Activated naive CD4-positive, alpha-beta T cell treated with anti-CD3 and anti-CD28 coated beads, Interleukin-2, amount 50 U/mL, for 72 hours (primary cell): ENCODE measurements at regions not wholly inside any gene's neighbourhood (a gene's known extent, or its start where the extent isn't known, plus 50 kb on each side); places are given as distances from the start of the nearest gene placed in this dataset.

Experiments used
- ATAC-seq, 2 donors: fragments of 150-1000 bp; cut with Tn5 transposase; 2 replicates each; pipeline ENCODE4 v1.10.0; 2021; ENCODE audit warnings: mild to moderate bottlenecking in 2 of 2, moderate library complexity in 2 of 2
- DNase-seq, 2 donors: peaks; one replicate each; pipeline ENCODE4 v3.0.0; 2021 to 2022; ENCODE audit warnings: low spot score in 2 of 2
- H3K27ac Mint-ChIP-seq, 2 donors: one replicate each; pipeline ENCODE4 v1.8.0; 2022; ENCODE audit warnings: mild to moderate bottlenecking in 2 of 2, mixed read lengths in 2 of 2
- H3K36me3 Mint-ChIP-seq, 2 donors: one replicate each; pipeline ENCODE4 v1.8.0; 2022; ENCODE audit warnings: mixed read lengths in 2 of 2
- H3K9me3 Mint-ChIP-seq, 2 donors: one replicate each; pipeline ENCODE4 v1.8.0; 2022; ENCODE audit warnings: mixed read lengths in 2 of 2

- Mint-ChIP-seq H3K9me3 (peaks cover 9% of the 10 kb centered on the region in 2 donors), H3K27ac (no peak overlapping the region), H3K36me3 (peaks cover 9% of the 10 kb centered on the region in 2 donors)
- no peak for DNase-seq
- ATAC-seq = no peak
These were observed 422.6 kb downstream of the QKI start for GRCh38 chr6:163836876-163837690.

- no peak for ATAC-seq
- H3K9me3 Mint-ChIP-seq = no peaks in the 10 kb centered on the region
- H3K27ac Mint-ChIP-seq = no peak overlapping the region
- no peak for DNase-seq
- no peaks in the 10 kb centered on the region for H3K36me3 Mint-ChIP-seq
These were observed 421.1 kb downstream of the QKI start for GRCh38 chr6:163835439-163836171.

GRCh38 chr6:163834226-163834970 lies 419.9 kb downstream of the QKI start:
- no peak for ATAC-seq
- Mint-ChIP-seq H3K36me3 (no peaks in the 10 kb centered on the region), H3K9me3 (no peaks in the 10 kb centered on the region)

GRCh38 chr6:163831736-163832135 lies 417.2 kb downstream of the QKI start:
- Mint-ChIP-seq H3K27ac (no peak overlapping the region), H3K9me3 (no peaks in the 10 kb centered on the region), H3K36me3 (no peaks in the 10 kb centered on the region)
- DNase-seq (no peak), ATAC-seq (no peak)

More at GRCh38 chr6:163834226-163834970, 419.9 kb downstream of the QKI start:
- no peak for DNase-seq
- no peak overlapping the region for H3K27ac Mint-ChIP-seq

- Mint-ChIP-seq H3K27ac (no peak overlapping the region), H3K36me3 (no peaks in the 10 kb centered on the region), H3K9me3 (no peaks in the 10 kb centered on the region)
- ATAC-seq (no peak), DNase-seq (no peak)
These were observed 416.1 kb downstream of the QKI start for GRCh38 chr6:163830641-163831040.

GRCh38 chr6:163828038-163828795 lies 413.7 kb downstream of the QKI start:
- DNase-seq (no peak), ATAC-seq (no peak)
- no peaks in the 10 kb centered on the region for H3K36me3 Mint-ChIP-seq
- H3K27ac Mint-ChIP-seq = no peak overlapping the region
- no peaks in the 10 kb centered on the region for H3K9me3 Mint-ChIP-seq

- H3K27ac Mint-ChIP-seq = no peak overlapping the region
- DNase-seq (no peak), ATAC-seq (no peak)
- H3K36me3 Mint-ChIP-seq = no peaks in the 10 kb centered on the region
- no peaks in the 10 kb centered on the region for H3K9me3 Mint-ChIP-seq
These were observed 412.6 kb downstream of the QKI start for GRCh38 chr6:163827143-163827542.

- DNase-seq (no peak), ATAC-seq (no peak)
- no peak overlapping the region for H3K27ac Mint-ChIP-seq
- no peaks in the 10 kb centered on the region for H3K9me3 Mint-ChIP-seq
- no peaks in the 10 kb centered on the region for H3K36me3 Mint-ChIP-seq
These were observed 412.1 kb downstream of the QKI start for GRCh38 chr6:163826629-163827028.

- ATAC-seq = no peak
- H3K9me3 Mint-ChIP-seq = peaks cover 0 to 2% of the 10 kb centered on the region in 2 donors
These were observed 410.5 kb downstream of the QKI start for GRCh38 chr6:163825033-163825432.

GRCh38 chr6:163823577-163823976 lies 409.1 kb downstream of the QKI start:
- no peaks in the 10 kb centered on the region for H3K36me3 Mint-ChIP-seq
- H3K27ac Mint-ChIP-seq = no peak overlapping the region
- H3K9me3 Mint-ChIP-seq = peaks cover 0 to 9% of the 10 kb centered on the region in 2 donors
- DNase-seq (no peak), ATAC-seq (no peak)

More at GRCh38 chr6:163825033-163825432, 410.5 kb downstream of the QKI start:
- no peak overlapping the region for H3K27ac Mint-ChIP-seq
- H3K36me3 Mint-ChIP-seq = no peaks in the 10 kb centered on the region
- no peak for DNase-seq

GRCh38 chr6:163820745-163821458 lies 406.4 kb downstream of the QKI start:
- Mint-ChIP-seq H3K9me3 (peaks cover 0 to 9% of the 10 kb centered on the region in 2 donors), H3K27ac (no peak overlapping the region), H3K36me3 (no peaks in the 10 kb centered on the region)
- ATAC-seq (no peak), DNase-seq (no peak)

- DNase-seq (no peak), ATAC-seq (no peak)
- no peaks in the 10 kb centered on the region for H3K36me3 Mint-ChIP-seq
These were observed 405.7 kb downstream of the QKI start for GRCh38 chr6:163820171-163820570.

GRCh38 chr6:163818719-163819118 lies 404.2 kb downstream of the QKI start:
- ATAC-seq (no peak), DNase-seq (no peak)
- Mint-ChIP-seq H3K27ac (no peak overlapping the region), H3K36me3 (no peaks in the 10 kb centered on the region), H3K9me3 (peaks cover 0 to 9% of the 10 kb centered on the region in 2 donors)

More at GRCh38 chr6:163820171-163820570, 405.7 kb downstream of the QKI start:
- no peak overlapping the region for H3K27ac Mint-ChIP-seq
- peaks cover 0 to 9% of the 10 kb centered on the region in 2 donors for H3K9me3 Mint-ChIP-seq

GRCh38 chr6:163816441-163816840 lies 401.9 kb downstream of the QKI start:
- ATAC-seq = no peak
- Mint-ChIP-seq H3K36me3 (no peaks in the 10 kb centered on the region), H3K27ac (no peak overlapping the region), H3K9me3 (peaks cover 0 to 9% of the 10 kb centered on the region in 2 donors)
- DNase-seq = no peak

- ATAC-seq (no peak), DNase-seq (no peak)
- Mint-ChIP-seq H3K9me3 (peaks cover 0 to 9% of the 10 kb centered on the region in 2 donors), H3K36me3 (no peaks in the 10 kb centered on the region), H3K27ac (no peak overlapping the region)
These were observed 401.3 kb downstream of the QKI start for GRCh38 chr6:163815796-163816195.
